Heart left ventricle (tissue), 13 donors: ENCODE measurements at regions not wholly inside any gene's neighbourhood (a gene's known extent, or its start where the extent isn't known, plus 50 kb on each side); places are given as distances from the start of the nearest gene placed in this dataset.

ENCODE experiments used
- CTCF ChIP-seq, 12 donors: fragments of 200-600 bp; sonication (generic) in 4 of 12; IDR thresholded peaks; one replicate each; pipeline versions ENCODE4 v1.5.0 to v1.8.0; 2018 to 2022; ENCODE audit warnings: antibody characterized with exemption in 12 of 12, mild to moderate bottlenecking in 5 of 12
- POLR2A ChIP-seq, 2 donors: fragments of 450-650 bp; IDR thresholded peaks; one replicate each; pipeline ENCODE4 v1.6.1; 2017; ENCODE audit warnings: antibody characterized with exemption in 2 of 2, mild to moderate bottlenecking in 2 of 2, moderate library complexity in 2 of 2
- donor health status: ischemic (EF 13 %, LVEDD 7.1; RV severe dilation, severe dysfunction).
- donor health status: DM: no; HTN: yes; CAD: no.
- donor health status: DM: no; HTN: no; CAD: no.
- donor health status: ischemic (EF 25% LVEDD 6.9; RV normal size, moderate dysfunction).
- donor health status: ischemic (EF 25% LVEDD 5.7; RV mildly dilated, moderate dysfunction).
- donor health status: ischemic (EF 35%, LVEDD 5.7; RV mildly dilated, moderate dysfunction).
- donor health status: nonischemic (EF 11% LVEDD 7.7; RV severe dilation, severe dysfunction).
- donor health status: DM: yes; HTN: yes; CAD: no.
- donor health status: PGD.
- donor health status: ischemic (EF 29% LVEDD 5.4; RV normal size, mild dysfunction).
- donor health status: nonischemic (EF 23%, LVEDD 6.1; RV moderate dilation, normal function).

- TF ChIP-seq CTCF (IDR thresholded peaks at IDR 0.05), result no peak
- TF ChIP-seq POLR2A (IDR thresholded peaks at IDR 0.05), result no peak
These were observed 458.4 kb upstream of the RGS6 start for GRCh38 chr14:71473843-71474242.
